Smooth muscle cell (in vitro differentiated cells): ENCODE measurements at regions not wholly inside any gene's neighbourhood (a gene's known extent, or its start where the extent isn't known, plus 50 kb on each side); places are given as distances from the start of the nearest gene placed in this dataset.

ENCODE experiments used
- DNase-seq: peaks from one replicate; lab custom pipeline; 2025; ENCODE audit not compliant: unreplicated experiment; lab: John Stamatoyannopoulos, UW
- H2AFZ ChIP-seq: fragments of 200-600 bp; sonication (generic); 2 replicates; pipeline ENCODE4 v1.6.0; 2016; ENCODE audit warnings: antibody characterized with exemption, low read depth, mild to moderate bottlenecking
- H3F3A ChIP-seq: fragments of 200-600 bp; sonication (generic); 2 replicates; pipeline ENCODE4 v1.6.0; 2017; ENCODE audit warnings: antibody characterized with exemption, low read depth
- H3K27ac ChIP-seq: fragments of 200-600 bp; sonication (generic); 2 replicates; pipeline ENCODE4 v1.5.1; 2016; ENCODE audit warnings: low read depth, mild to moderate bottlenecking
- H3K27me3 ChIP-seq: fragments of 200-600 bp; sonication (generic); 2 replicates; pipeline ENCODE4 v1.6.1; 2016; ENCODE audit warnings: low read depth, mild to moderate bottlenecking
- H3K36me3 ChIP-seq: fragments of 200-600 bp; sonication (generic); 2 replicates; pipeline ENCODE4 v1.5.1; 2016; ENCODE audit warnings: low read depth
- H3K4me1 ChIP-seq: fragments of 200-600 bp; sonication (generic); 2 replicates; pipeline ENCODE4 v1.5.1; 2016; ENCODE audit warnings: low read depth
- H3K4me2 ChIP-seq: fragments of 200-600 bp; sonication (generic); 2 replicates; pipeline ENCODE4 v1.6.0; 2016; ENCODE audit warnings: mild to moderate bottlenecking
- H3K4me3 ChIP-seq: fragments of 200-600 bp; sonication (generic); 2 replicates; pipeline ENCODE4 v1.5.1; 2016; ENCODE audit warnings: mild to moderate bottlenecking
- H3K79me2 ChIP-seq: fragments of 200-600 bp; sonication (generic); 2 replicates; pipeline ENCODE4 v1.6.0; 2016; ENCODE audit warnings: low read depth, mild to moderate bottlenecking
- H3K9ac ChIP-seq: fragments of 200-600 bp; sonication (generic); 2 replicates; pipeline ENCODE4 v1.6.0; 2016; ENCODE audit warnings: low read depth
- H3K9me3 ChIP-seq: fragments of 200-600 bp; sonication (generic); replicated peaks from 2 replicates; pipeline ENCODE4 v1.5.1; 2016; ENCODE audit warnings: low read depth
- H4K20me1 ChIP-seq: fragments of 200-600 bp; sonication (generic); 2 replicates; pipeline ENCODE4 v1.6.0; 2016; ENCODE audit warnings: low read depth
- CTCF ChIP-seq: fragments of 200-600 bp; sonication (generic); IDR thresholded peaks from 2 replicates; pipeline ENCODE4 v1.5.1; 2017; ENCODE audit warnings: borderline replicate concordance, mild to moderate bottlenecking, antibody characterized with exemption; ENCODE audit not compliant: insufficient read depth, poor library complexity, severe bottlenecking
- WGBS: methylation state at CpG from one replicate; pipeline ENCODE4 v1.1.7; 2016; ENCODE audit warnings: low lambda C conversion rate; 5-methylcytosine and 5-hydroxymethylcytosine counted together

GRCh38 chr5:57033503-57033902 lies 81.6 kb upstream of the MIER3 start:
- H3K9ac ChIP-seq: no peak overlapping the region
- no peak overlapping the region for H3K4me2 ChIP-seq
- DNase-seq: no peak
- H3K27me3 ChIP-seq: no peaks in the 10 kb centered on the region
- H4K20me1 ChIP-seq: no peaks in the 10 kb centered on the region
- H3K4me3 ChIP-seq: no peak overlapping the region
- no peaks in the 10 kb centered on the region for H3K9me3 ChIP-seq
- H3K79me2 ChIP-seq: no peaks in the 10 kb centered on the region
- H3F3A ChIP-seq: no peaks in the 10 kb centered on the region
- H3K4me1 ChIP-seq: no peaks in the 10 kb centered on the region
- no peak overlapping the region for H2AFZ ChIP-seq
- no peak for TF ChIP-seq CTCF
- H3K36me3 ChIP-seq: no peaks in the 10 kb centered on the region
- H3K27ac ChIP-seq: no peak overlapping the region
- 75% methylated on average over 2 of the region's 2 CpGs for WGBS

GRCh38 chr5:57034201-57034916 lies 82.4 kb upstream of the MIER3 start:
- H3K36me3 ChIP-seq: no peaks in the 10 kb centered on the region
- no peaks in the 10 kb centered on the region for H3K79me2 ChIP-seq
- H2AFZ ChIP-seq: no peak overlapping the region
- H3K27ac ChIP-seq: no peak overlapping the region
- no peak overlapping the region for H3K9ac ChIP-seq
- no peaks in the 10 kb centered on the region for H3F3A ChIP-seq
- no peak for TF ChIP-seq CTCF
- no peaks in the 10 kb centered on the region for H3K9me3 ChIP-seq
- no peaks in the 10 kb centered on the region for H4K20me1 ChIP-seq
- no peaks in the 10 kb centered on the region for H3K4me1 ChIP-seq
- no peaks in the 10 kb centered on the region for H3K27me3 ChIP-seq
- H3K4me2 ChIP-seq: no peak overlapping the region
- no peak overlapping the region for H3K4me3 ChIP-seq
- no peak for DNase-seq
- WGBS: 80% methylated on average over 5 of the region's 5 CpGs

- no peak for TF ChIP-seq CTCF
- Histone ChIP-seq H4K20me1 (no peaks in the 10 kb centered on the region), H3K36me3 (no peaks in the 10 kb centered on the region), H3F3A (no peaks in the 10 kb centered on the region), H3K4me1 (no peaks in the 10 kb centered on the region), H2AFZ (no peak overlapping the region), H3K9ac (no peak overlapping the region), H3K4me3 (no peak overlapping the region), H3K27ac (no peak overlapping the region), H3K4me2 (no peak overlapping the region), H3K9me3 (no peaks in the 10 kb centered on the region), H3K27me3 (no peaks in the 10 kb centered on the region), H3K79me2 (no peaks in the 10 kb centered on the region)
- WGBS: 93% methylated on average over 3 of the region's 3 CpGs
- DNase-seq: no peak
Observed at GRCh38 chr5:57035955-57036354, 84.0 kb upstream of the MIER3 start.

- TF ChIP-seq CTCF: no peak
- Histone ChIP-seq H3F3A (no peaks in the 10 kb centered on the region), H3K27ac (no peak overlapping the region), H2AFZ (no peak overlapping the region), H3K27me3 (no peaks in the 10 kb centered on the region), H4K20me1 (no peaks in the 10 kb centered on the region), H3K4me2 (no peak overlapping the region), H3K4me3 (no peak overlapping the region), H3K4me1 (no peaks in the 10 kb centered on the region), H3K9me3 (no peaks in the 10 kb centered on the region), H3K79me2 (no peaks in the 10 kb centered on the region), H3K36me3 (no peaks in the 10 kb centered on the region), H3K9ac (no peak overlapping the region)
- no peak for DNase-seq
- 96% methylated on average over 3 of the region's 3 CpGs for WGBS
Observed at GRCh38 chr5:57036761-57037160, 84.8 kb upstream of the MIER3 start.
